ENCODE measurements at regions not wholly inside any gene's neighbourhood (a gene's known extent, or its start where the extent isn't known, plus 50 kb on each side); places are given as distances from the start of the nearest gene placed in this dataset.
"Not testable (repeated sequence)": the region's sequence is repeated elsewhere in the genome, so short reads cannot be mapped to it uniquely, and the experiment has no call there.

GRCh38 chr3:145678401-145678800 is 482.6 kb downstream of the PLOD2 start:
- no peak for DNase-seq (ENCODE audit: low read depth, low spot score)
- no peak overlapping the region for H3K27ac ChIP-seq

DNA sequence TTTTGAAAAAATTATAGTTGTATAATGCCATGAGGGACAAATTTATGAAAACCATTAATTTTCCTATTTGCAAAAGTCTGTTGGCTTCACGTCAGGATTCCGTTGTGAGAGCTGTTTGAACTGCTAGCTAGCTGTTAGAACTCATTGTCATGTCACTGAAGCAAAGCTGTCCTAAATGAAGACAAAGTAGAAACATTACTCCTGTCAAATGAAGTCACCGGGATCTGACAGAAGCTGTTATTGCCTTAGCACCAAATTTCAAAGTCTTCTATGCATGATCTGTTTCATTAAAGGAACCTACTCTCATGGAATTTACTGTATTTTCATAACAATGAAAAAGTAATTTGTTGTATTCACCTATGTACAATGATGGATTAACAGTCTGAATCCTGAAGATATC is 479.8 kb downstream of the PLOD2 start:
- DNase-seq (ENCODE audit: low read depth, low spot score), result no peak
- no peak overlapping the region for H3K27ac ChIP-seq

DNA sequence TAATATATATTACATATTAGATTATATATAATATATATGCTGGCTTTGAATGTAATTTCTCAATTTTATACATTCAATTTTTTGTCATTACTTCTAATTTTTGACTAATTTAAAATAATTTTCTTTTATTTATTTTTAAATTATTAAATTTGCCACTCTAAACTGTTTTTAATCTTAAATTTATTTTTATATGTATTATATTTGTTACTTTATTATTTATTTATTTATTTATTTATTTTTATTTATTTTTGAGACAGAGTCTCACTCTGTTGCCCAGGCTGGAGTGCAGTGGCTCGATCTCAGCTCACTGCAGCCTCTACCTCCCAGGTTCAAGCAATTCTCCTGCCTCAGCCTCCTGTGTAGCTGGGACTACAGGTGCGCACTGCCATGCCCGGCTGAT is 473.0 kb downstream of the PLOD2 start:
- H3K27ac ChIP-seq; DNase-seq (ENCODE audit: low read depth, low spot score): not testable (repeated sequence)

- no peak for DNase-seq (ENCODE audit: low read depth, low spot score)
- no peak overlapping the region for H3K27ac ChIP-seq
Observed at GRCh38 chr3:145692751-145693150, 468.2 kb downstream of the PLOD2 start.

GRCh38 chr3:145696011-145696410 is 465.0 kb downstream of the PLOD2 start:
- H3K27ac ChIP-seq, result no peak overlapping the region
- no peak for DNase-seq (ENCODE audit: low read depth, low spot score)

GRCh38 chr3:145698250-145698649 is 462.7 kb downstream of the PLOD2 start:
- no peak for DNase-seq (ENCODE audit: low read depth, low spot score)
- H3K27ac ChIP-seq, result no peak overlapping the region

DNA sequence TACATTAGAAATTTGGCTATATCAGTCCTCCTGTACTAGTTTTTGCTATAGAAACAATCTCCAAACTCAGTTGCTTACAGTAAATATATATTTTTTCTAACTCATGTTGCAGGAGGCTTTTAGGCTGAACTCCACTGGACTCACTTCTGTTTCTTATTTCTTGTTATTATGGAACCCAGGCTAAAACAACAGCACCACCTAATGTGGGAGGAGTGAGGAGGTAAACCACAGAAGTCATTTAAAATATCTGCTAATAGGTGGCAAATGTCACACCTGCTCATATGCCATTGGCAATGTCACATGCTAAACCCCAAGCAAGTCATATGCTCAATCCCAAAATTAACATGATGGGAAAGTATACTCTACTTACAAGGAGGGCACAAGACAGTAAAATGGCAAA is 462.2 kb downstream of the PLOD2 start:
- no peak overlapping the region for H3K27ac ChIP-seq
- DNase-seq (ENCODE audit: low read depth, low spot score), result no peak

DNA sequence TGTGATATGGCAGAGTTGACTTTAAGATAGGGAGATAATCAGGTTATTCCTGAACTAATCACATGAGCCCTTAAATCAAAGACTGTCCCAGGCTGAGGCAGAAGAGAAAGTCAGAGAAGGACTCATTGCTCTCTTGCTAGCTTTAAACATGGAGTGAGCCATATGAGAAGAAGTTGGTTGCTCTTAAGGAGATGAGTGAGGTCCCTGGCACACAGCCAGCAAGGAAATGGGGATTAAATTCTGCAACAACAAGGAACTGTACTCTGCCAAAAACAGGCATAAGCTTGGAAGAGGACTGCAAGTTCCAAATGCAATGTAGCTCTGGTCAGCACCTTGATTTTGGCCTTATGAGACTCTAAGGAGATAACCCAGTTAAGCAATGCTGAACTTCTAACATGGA is 457.0 kb downstream of the PLOD2 start:
- DNase-seq (ENCODE audit: low read depth, low spot score), result no peak

DNA sequence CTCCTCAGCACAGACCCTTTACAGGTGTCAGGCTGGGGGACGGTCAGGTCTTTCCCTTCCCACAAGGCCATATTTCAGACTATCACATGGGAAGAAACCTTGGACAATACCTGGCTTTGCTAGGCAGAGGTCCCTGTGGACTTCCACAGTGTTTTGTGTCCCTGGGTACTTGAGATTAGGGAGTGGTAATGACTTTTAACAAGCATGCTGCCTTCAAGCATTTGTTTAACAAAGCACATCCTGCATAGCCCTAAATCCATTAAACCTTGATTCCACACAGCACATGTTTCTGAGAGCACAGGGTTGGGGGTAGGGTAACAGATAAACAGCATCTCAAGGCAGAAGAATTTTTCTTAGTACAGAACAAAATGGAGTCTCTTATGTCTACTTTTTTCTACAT is 451.2 kb downstream of the PLOD2 start:
- not testable (repeated sequence) for DNase-seq (ENCODE audit: low read depth, low spot score); H3K27ac ChIP-seq

More for the DNA sequence above, 457.0 kb downstream of the PLOD2 start:
- no peak overlapping the region for H3K27ac ChIP-seq

- no peak for DNase-seq (ENCODE audit: low read depth, low spot score)
- no peak overlapping the region for H3K27ac ChIP-seq
Observed at GRCh38 chr3:145716519-145716918, 444.5 kb downstream of the PLOD2 start.

DNA sequence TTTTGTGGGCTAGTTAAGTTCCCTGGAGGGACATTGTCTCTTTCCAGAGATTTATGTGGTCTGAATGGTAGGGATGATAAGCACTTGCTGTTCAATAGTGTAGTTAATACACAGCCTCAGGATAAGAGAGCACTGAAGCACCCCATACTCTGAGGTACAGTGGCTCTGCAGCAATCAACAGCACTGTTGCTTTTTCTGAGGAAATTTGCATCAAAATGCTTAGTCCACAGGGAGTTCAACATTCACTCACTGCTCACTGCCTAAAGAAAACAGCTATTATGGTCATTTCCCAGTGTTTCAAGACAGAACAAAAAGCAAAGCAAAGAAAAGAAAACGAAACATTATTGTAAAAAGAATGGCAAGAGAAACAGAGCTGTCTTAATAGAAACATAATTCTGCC is 441.9 kb downstream of the PLOD2 start:
- no peak for DNase-seq (ENCODE audit: low read depth, low spot score)

GRCh38 chr3:145721273-145721805 is 439.6 kb downstream of the PLOD2 start:
- no peak overlapping the region for H3K27ac ChIP-seq
- no peak for DNase-seq (ENCODE audit: low read depth, low spot score)

More for the DNA sequence above, 441.9 kb downstream of the PLOD2 start:
- no peak overlapping the region for H3K27ac ChIP-seq

GRCh38 chr3:145721815-145722214 is 439.2 kb downstream of the PLOD2 start:
- DNase-seq (ENCODE audit: low read depth, low spot score), result no peak
- H3K27ac ChIP-seq, result no peak overlapping the region

GRCh38 chr3:145727476-145727875 is 433.5 kb downstream of the PLOD2 start:
- no peak for DNase-seq (ENCODE audit: low read depth, low spot score)

GRCh38 chr3:145735631-145736030 is 425.4 kb downstream of the PLOD2 start:
- no peak overlapping the region for H3K27ac ChIP-seq

More at GRCh38 chr3:145727476-145727875, 433.5 kb downstream of the PLOD2 start:
- no peak overlapping the region for H3K27ac ChIP-seq

DNA sequence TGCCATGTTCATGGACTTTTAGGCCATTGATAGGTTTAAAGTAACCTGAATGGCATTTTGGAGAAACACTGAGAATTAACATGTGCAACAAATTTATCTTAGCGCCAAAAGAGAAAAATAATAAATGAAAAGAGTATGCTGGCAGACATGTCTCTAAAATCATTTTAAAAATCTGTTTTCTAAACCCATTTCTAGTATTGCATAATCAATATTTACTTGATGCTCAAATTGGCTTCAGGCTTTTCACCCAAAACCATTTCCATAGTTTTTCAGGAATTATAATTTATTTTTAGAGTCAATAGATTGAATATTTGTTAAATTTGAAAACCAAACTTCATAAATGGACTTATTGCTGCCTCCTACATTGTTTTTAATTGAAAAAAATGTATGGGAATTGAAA is 423.0 kb downstream of the PLOD2 start:
- H3K27ac ChIP-seq, result no peak overlapping the region

More at GRCh38 chr3:145735631-145736030, 425.4 kb downstream of the PLOD2 start:
- no peak for DNase-seq (ENCODE audit: low read depth, low spot score)

GRCh38 chr3:145739926-145740325 is 421.1 kb downstream of the PLOD2 start:
- DNase-seq (ENCODE audit: low read depth, low spot score), result no peak
- H3K27ac ChIP-seq, result no peak overlapping the region

More for the DNA sequence above, 423.0 kb downstream of the PLOD2 start:
- no peak for DNase-seq (ENCODE audit: low read depth, low spot score)

GRCh38 chr3:145750657-145751056 is 410.3 kb downstream of the PLOD2 start:
- DNase-seq (ENCODE audit: low read depth, low spot score), result no peak
- no peak overlapping the region for H3K27ac ChIP-seq

GRCh38 chr3:145752576-145752975 is 408.4 kb downstream of the PLOD2 start:
- no peak overlapping the region for H3K27ac ChIP-seq
- no peak for DNase-seq (ENCODE audit: low read depth, low spot score)

DNA sequence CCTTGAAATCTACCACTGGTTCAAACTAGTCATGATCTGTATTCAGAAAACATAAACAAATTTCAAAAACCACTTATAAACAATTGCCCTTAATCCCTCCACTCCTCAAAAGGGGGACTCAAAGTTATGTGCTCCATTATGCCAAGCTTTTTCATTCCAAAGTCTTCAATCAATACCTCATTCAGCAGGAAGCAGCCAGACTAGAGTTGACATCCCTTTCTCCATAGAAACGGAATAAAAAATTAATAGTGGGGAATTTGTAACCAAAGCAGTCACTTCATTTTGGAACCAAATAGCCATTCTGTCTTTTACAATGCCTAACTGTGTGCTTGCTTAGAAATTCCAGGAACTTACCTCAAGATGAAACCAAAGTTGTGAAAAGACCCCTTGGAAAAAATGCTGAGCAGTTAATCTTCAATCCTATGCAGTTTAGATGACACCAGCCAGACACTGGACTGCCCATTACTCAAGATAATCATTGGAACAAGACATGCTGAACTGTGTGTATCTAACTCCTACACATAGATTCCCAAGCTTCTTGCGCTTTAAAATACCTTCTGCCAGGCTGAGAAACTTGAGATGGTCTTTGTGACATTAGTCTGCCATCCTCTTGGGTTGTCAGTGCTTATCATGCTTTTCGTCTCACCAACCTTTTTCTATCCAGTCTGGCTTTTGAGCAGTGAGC is 406.2 kb downstream of the PLOD2 start:
- DNase-seq (ENCODE audit: low read depth, low spot score), result no peak
- no peak overlapping the region for H3K27ac ChIP-seq

DNA sequence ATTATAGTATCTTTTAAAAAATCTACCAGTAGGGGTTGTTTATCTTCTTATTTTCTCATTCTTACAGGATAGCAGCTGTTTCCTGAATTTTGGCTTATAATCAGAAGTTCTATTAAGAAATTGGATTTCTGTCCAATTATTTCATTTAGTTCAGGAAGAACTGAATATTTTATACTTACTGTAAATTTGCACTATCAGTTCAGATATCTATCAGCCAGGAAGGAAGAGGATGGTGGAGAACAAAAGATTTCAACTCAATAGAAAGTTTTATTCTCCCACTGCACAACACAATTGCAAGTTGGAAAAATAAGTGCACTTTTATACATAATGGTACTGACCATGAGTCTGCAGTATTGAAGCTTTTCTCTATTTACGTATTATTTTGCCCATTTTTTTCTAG is 400.9 kb downstream of the PLOD2 start:
- no peak for DNase-seq (ENCODE audit: low read depth, low spot score)
- H3K27ac ChIP-seq, result no peak overlapping the region

GRCh38 chr3:145767909-145768308 is 393.1 kb downstream of the PLOD2 start:
- no peak overlapping the region for H3K27ac ChIP-seq
- no peak for DNase-seq (ENCODE audit: low read depth, low spot score)

All from epithelial cell of prostate (primary cell).